ENCODE measurements at regions not wholly inside any gene's neighbourhood (a gene's known extent, or its start where the extent isn't known, plus 50 kb on each side); places are given as distances from the start of the nearest gene placed in this dataset.

DNA sequence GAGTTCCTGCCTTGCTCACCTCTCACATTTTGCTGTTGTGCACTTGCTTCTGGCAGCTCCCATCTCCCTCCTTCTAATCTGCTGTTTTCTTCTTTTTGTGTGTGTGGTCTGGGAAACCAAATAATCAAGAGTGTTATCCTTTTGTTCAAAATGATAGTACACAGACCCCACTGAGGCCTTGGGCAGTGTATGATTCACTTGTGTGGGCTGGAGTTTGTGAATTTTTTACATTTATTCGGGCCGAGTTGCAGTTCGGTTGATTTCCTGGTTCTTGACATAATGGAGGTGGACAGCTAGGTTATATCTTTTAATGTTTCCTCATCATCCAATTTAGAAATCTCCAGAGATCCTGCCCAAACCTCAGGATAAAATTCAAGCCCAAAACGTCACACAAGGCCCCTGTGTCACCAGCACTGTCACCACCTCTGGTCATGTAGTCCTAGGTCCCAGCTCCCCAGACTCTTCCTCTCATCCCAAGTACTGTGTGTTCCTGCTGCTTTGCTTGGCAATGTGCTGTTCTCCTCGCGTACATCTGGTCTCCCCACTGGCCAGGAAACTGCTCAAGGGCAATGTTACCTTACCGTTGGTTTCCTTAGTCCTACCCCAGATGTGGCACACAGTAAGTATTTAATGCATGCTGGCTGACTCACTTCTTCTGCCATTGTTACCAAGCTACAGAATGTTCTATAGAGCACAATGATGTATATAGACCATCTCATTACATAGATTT is 55.7 kb upstream of the PHACTR2 start:
- TF ChIP-seq EP300 (IDR thresholded peaks at IDR 0.05) (no peak), POLR2A (IDR thresholded peaks at IDR 0.05) (no peak), POLR2AphosphoS5 (IDR thresholded peaks at IDR 0.05) (no peak)
- TF ChIP-seq, protein P1, sequence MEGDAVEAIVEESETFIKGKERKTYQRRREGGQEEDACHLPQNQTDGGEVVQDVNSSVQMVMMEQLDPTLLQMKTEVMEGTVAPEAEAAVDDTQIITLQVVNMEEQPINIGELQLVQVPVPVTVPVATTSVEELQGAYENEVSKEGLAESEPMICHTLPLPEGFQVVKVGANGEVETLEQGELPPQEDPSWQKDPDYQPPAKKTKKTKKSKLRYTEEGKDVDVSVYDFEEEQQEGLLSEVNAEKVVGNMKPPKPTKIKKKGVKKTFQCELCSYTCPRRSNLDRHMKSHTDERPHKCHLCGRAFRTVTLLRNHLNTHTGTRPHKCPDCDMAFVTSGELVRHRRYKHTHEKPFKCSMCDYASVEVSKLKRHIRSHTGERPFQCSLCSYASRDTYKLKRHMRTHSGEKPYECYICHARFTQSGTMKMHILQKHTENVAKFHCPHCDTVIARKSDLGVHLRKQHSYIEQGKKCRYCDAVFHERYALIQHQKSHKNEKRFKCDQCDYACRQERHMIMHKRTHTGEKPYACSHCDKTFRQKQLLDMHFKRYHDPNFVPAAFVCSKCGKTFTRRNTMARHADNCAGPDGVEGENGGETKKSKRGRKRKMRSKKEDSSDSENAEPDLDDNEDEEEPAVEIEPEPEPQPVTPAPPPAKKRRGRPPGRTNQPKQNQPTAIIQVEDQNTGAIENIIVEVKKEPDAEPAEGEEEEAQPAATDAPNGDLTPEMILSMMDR (IDR thresholded peaks at IDR 0.05) = no peak
- no peaks in the 10 kb centered on the region for H3K4me1 ChIP-seq
- H3K9me3 ChIP-seq = no peaks in the 10 kb centered on the region
- no peaks in the 10 kb centered on the region for H3K27me3 ChIP-seq
- no peaks in the 10 kb centered on the region for H3K36me3 ChIP-seq
- no peak overlapping the region for H3K4me3 ChIP-seq
- no peak for DNase-seq (ENCODE audit: low spot score in 2 of 2)
- no peak overlapping the region for H3K27ac ChIP-seq
- WGBS = 88% methylated on average over 7 of the region's 7 CpGs

DNA sequence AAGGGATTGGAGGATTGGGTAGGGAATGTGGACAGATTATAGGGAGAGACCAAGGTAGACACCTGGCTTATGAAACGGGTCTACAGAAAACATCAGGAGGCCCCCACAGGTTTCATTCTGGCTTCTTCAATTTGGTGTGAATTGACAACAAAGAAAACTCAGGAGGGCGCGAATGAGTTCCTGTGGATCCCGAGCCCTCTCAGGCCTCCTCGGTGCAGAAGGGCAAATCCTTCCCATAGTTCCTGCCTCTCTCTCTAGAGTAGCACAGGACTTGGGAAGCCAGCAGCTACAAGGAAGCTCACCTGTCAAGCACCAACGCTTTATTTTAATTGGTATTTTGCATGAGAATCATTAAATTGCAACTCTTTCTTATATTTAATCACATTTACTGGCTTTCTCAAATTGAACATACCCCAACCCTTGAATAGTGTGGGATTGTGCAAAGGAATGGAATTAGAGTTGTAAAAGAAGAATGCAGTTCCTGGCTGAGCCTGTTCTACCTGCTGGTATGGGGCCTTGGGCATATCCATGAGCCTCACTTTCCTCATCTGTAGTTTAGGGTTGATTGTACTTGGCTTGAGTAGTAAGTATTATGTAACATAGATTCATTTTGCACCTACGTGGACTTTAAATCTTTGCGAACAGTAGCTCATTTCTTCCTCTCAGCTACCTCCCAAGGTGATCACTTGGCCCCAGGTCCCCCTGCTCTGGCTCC is 56.4 kb upstream of the PHACTR2 start:
- H3K4me3 ChIP-seq = no peak overlapping the region
- TF ChIP-seq, protein P1 (IDR thresholded peaks at IDR 0.05) = no peak
- no peak for TF ChIP-seq POLR2A (IDR thresholded peaks at IDR 0.05)
- no peak for TF ChIP-seq EP300 (IDR thresholded peaks at IDR 0.05)
- TF ChIP-seq POLR2AphosphoS5 (IDR thresholded peaks at IDR 0.05) = no peak
- DNase-seq (ENCODE audit: low spot score in 2 of 2) = no peak
- no peaks in the 10 kb centered on the region for H3K27me3 ChIP-seq
- no peaks in the 10 kb centered on the region for H3K36me3 ChIP-seq
- no peak overlapping the region for H3K27ac ChIP-seq
- H3K4me1 ChIP-seq = no peaks in the 10 kb centered on the region
- H3K9me3 ChIP-seq = no peaks in the 10 kb centered on the region
- WGBS = 95% methylated on average over 8 of the region's 8 CpGs

DNA sequence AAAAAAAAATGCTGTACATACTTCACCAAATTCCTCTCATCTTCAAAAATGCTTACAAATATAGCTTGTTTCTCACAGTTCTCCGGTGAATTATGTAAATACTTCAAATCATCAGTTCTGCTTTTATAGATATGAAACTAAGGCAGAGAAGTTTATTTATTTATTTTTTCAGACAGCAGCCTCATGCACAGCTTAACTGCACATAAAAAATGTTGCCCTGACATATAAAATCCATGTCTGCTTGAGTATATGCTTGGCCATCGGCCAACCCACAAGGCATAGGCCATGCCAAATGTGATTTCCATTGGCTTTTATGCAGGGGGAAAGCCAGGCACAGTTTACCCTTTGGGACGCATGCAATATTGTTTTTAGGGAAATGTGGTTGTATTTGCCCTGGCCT is 57.3 kb upstream of the PHACTR2 start:
- WGBS = 39% methylated on average over 3 of the region's 3 CpGs
- no peak overlapping the region for H3K27ac ChIP-seq
- no peaks in the 10 kb centered on the region for H3K4me1 ChIP-seq

DNA sequence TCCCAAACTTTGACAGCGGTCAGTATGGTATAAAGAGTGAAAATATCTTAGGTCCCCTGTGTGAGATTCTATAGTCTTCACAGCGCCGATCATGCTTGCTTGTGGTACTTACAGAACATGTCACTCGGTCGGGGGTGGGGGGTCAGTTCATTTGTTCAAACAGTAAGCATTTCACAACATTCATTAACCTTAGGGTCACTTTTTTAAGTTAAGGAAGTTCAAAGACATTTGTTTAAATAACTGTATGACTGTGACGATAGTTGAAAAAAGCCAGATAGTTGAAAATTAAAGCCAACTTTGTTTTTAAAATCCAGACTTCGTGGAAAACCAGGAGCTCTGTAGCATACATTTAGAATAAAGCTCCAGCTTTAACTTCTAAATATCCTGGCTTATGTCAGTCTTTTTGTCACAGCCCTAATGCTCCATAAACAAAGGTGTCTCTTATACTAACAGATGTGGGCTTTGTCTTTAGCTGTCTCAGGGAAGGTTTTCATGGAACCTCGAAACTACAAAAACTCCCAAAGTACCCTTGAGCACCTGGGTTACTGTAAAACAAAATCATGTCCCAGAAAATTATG is 57.9 kb upstream of the PHACTR2 start:
- DNase-seq (ENCODE audit: low spot score in 2 of 2) = no peak
- H3K36me3 ChIP-seq = no peaks in the 10 kb centered on the region
- H3K27ac ChIP-seq = no peak overlapping the region
- H3K9me3 ChIP-seq = no peaks in the 10 kb centered on the region
- H3K4me3 ChIP-seq = no peak overlapping the region
- 79% methylated on average over 8 of the region's 8 CpGs for WGBS
- H3K4me1 ChIP-seq = no peaks in the 10 kb centered on the region
- TF ChIP-seq, protein P1 (IDR thresholded peaks at IDR 0.05) = no peak
- TF ChIP-seq POLR2AphosphoS5 (IDR thresholded peaks at IDR 0.05) (no peak), POLR2A (IDR thresholded peaks at IDR 0.05) (no peak), EP300 (IDR thresholded peaks at IDR 0.05) (no peak)
- no peaks in the 10 kb centered on the region for H3K27me3 ChIP-seq

More for the DNA sequence above, 57.3 kb upstream of the PHACTR2 start:
- no peak for DNase-seq (ENCODE audit: low spot score in 2 of 2)
- Histone ChIP-seq H3K27me3 (no peaks in the 10 kb centered on the region), H3K36me3 (no peaks in the 10 kb centered on the region), H3K4me3 (no peak overlapping the region), H3K9me3 (no peaks in the 10 kb centered on the region)
- TF ChIP-seq, protein P1 (IDR thresholded peaks at IDR 0.05) = no peak
- TF ChIP-seq POLR2AphosphoS5 (IDR thresholded peaks at IDR 0.05) (no peak), EP300 (IDR thresholded peaks at IDR 0.05) (no peak), POLR2A (IDR thresholded peaks at IDR 0.05) (no peak)

DNA sequence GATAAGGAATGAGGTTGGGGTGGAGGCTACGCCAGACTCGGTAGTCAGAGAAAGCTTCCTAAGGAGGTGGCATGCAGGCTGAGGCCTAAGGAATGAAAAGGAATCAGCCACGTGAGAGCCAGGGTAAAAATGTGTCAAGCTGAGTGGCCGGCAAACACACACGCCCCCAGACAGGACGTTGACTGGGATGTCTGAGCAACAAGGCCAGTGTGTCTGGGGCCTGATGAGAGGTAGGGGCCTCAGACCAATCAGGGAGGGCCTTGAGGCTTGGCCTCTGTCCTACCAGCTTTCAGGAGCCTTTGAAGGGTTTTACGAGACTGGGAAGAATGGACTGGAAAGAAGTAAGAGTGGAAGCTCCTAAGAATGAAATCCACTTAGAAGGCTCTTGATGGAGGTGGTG is 61.0 kb upstream of the PHACTR2 start:
- Histone ChIP-seq H3K27ac (no peak overlapping the region), H3K4me1 (no peaks in the 10 kb centered on the region), H3K4me3 (no peak overlapping the region), H3K9me3 (no peaks in the 10 kb centered on the region), H3K27me3 (no peaks in the 10 kb centered on the region), H3K36me3 (no peaks in the 10 kb centered on the region)
- DNase-seq (ENCODE audit: low spot score in 2 of 2) = no peak
- TF ChIP-seq, protein P1 (IDR thresholded peaks at IDR 0.05) = no peak
- no peak for TF ChIP-seq EP300 (IDR thresholded peaks at IDR 0.05)
- TF ChIP-seq POLR2AphosphoS5 (IDR thresholded peaks at IDR 0.05) = no peak
- no peak for TF ChIP-seq POLR2A (IDR thresholded peaks at IDR 0.05)
- WGBS = 82% methylated on average over 7 of the region's 7 CpGs
